Activated CD4-positive, alpha-beta T cell treated with anti-CD3 and anti-CD28 coated beads, Interleukin-10, Interleukin-2, amounts not matched to agents 100 ng/mL and 50 ng/mL, durations not matched to agents 16 hours and 8 hours (primary cell): ENCODE measurements at regions not wholly inside any gene's neighbourhood (a gene's known extent, or its start where the extent isn't known, plus 50 kb on each side); places are given as distances from the start of the nearest gene placed in this dataset.
A peak's percentile ranks its signal among the peaks of the same experiment; 100 is the strongest.
"Not testable (repeated sequence)": the region's sequence is repeated elsewhere in the genome, so short reads cannot be mapped to it uniquely, and the experiment has no call there.

Source experiments
- DNase-seq: peaks from one replicate; pipeline ENCODE4 v3.0.0-alpha.2; 2020

DNA sequence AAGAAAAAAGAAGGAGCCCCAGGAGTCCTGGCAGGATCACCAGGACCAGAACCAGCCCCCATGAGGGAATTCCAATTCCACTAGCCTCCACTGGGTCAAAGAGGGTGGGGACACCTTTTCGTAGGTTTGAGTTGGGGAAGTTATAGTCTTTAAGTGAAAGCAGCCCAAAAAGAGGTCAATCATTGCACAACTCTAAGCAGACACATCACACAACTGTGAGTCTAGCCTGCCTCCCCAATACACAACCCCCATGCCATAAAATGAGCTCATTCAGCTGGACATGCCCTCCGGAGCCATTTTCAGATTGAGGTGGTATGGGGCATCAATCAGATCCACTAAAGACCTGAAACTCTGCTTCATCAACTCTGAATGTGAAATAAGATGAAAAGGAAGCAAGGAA, 179.9 kb downstream of the NPHP4 start:
- DNase-seq = no peak

DNA sequence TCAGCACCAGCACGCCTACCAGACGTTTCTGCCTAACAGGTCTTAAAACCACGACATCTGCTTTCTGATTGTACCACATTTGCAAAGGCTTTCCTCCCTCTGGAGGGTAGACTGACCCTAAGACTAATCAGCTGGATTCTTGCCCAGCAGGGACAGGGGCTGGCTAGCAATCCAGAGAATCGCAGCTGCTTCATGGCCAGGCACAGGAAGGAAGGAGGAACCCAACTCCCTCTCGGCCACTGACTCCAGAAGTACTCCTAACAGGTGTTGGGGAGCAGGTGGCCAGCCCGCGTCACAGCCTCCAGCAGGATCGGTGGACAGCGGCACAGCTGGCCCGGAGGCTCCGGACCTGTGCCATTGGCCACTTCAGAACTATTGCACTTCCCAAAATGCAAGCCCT, 180.8 kb downstream of the NPHP4 start:
- DNase-seq = no peak

DNA sequence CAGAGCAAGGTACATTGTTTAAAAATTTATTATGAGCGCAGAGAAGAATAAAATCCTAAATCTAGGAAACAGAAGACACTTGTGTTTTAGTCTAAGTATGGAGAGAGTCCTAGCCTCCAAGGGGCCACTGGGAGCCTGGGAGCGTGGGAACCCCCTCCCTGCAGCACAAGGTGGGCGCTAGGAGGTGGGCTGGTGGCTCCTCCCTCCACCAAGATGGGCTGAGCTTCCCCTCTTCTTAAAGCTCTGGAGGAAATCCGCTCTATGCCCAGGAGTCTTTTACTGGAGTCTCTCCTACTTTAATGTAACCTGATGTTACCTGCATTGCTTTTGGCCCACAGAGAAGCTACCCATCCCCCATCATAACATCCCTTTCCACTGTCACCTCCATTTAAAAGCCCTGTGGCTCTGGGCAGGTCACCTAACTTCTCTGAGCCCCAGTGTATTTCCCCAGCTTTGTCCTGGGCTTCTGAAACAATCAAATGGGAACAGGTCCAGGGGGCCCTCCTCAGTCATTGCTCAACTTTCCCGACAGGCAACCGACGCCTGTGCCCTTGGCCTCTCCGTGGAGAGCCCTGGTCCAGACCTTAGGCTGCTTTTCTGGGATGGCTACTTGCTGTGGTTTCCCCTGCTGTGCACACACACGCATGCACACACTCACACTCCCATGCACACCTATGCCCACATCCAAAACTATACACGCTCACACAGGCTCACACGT, 181.5 kb downstream of the NPHP4 start:
- no peak for DNase-seq

DNA sequence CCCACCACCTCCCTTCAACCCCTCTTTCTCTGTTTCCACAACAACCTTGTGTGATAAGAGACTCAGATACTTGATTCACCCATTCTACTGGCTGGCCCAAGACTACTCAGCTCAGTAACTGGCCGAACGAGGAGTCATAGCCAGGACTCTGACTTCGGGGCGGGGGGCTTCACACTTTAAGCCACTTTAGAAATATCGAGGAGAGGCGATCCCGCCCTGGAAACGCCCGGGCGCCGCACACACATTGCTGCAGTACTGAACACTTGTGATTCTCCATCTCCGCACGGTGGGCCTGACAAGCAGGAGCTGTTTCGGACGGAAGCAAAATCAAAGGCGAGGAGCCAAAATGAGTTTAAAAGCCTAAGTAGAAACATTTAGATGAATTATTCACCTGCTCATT, 182.1 kb downstream of the NPHP4 start:
- no peak for DNase-seq

DNA sequence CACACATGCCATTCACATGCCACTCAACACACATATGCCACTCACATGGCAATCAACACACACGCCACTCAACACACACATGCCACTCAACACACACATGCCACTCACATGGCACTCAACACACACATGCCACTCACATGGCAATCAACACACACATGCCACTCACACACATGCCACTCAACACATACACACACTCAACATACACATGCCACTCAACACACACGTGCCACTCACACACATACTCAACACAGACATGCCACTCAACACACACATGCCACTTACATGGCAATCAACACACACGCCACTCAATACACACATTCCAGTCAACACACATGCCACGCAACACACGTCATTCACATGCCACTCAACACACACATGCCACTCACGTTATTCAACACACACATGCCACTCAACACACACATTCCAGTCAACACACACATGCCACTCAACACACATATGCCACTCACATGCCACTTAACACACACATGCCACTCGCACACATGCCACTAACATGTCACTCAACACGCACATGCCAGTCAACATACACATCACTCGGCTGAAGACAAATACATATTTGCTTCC, 182.9 kb downstream of the NPHP4 start:
- no peak for DNase-seq

DNA sequence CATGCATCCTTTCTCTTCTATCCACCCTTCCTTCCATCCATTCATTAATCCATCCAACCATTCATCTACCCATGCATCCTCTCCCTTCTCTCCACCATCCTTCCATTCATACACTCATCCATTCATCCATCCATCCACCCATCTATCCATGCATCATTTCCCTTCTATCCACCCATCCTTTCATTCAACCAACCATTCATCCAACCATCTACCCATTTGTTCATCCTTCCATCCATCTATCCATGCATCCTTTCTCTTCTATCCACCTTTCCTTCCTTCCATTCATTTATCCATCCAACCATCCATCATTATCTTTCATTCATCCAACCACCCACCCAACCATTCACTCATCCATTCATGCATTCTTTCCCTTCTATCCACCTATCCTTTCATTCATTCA, 188.4 kb downstream of the NPHP4 start:
- no peak for DNase-seq

DNA sequence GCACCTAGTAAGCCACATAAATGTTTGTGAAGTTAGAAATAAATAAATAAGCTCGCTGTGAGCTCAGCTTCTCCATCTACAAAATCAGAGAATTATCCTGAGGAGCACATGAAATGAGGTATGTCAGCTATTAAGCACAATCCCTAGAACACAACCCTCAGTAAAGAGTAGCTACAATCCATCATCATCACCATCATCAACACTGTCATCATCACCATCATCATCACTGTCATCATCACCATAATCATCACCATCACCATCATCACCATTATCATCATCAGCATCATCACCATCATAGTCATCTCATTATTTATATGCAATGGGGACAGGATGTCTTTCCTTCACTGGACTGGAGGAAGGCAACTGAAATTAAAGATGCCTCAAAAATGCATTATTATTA, 189.6 kb downstream of the NPHP4 start:
- DNase-seq = no peak

DNA sequence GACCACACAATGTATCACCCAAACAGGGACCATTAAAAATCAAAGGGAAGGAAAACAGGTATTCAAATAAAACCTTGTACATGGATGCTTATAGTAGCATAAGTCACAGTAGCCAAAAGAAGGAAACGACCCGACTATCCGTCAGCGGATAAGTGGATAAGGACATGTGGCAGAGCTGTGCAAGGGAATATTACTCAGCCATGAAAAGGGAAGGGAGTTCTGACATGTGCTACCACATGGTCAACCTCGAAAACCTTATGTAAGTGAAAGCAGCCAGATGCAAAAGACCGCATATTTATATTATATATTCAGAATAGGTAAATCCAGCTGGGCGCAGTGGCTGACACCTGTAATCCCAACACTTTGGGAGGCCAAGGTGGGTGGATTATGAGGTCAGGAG, 193.3 kb downstream of the NPHP4 start:
- no peak for DNase-seq

DNA sequence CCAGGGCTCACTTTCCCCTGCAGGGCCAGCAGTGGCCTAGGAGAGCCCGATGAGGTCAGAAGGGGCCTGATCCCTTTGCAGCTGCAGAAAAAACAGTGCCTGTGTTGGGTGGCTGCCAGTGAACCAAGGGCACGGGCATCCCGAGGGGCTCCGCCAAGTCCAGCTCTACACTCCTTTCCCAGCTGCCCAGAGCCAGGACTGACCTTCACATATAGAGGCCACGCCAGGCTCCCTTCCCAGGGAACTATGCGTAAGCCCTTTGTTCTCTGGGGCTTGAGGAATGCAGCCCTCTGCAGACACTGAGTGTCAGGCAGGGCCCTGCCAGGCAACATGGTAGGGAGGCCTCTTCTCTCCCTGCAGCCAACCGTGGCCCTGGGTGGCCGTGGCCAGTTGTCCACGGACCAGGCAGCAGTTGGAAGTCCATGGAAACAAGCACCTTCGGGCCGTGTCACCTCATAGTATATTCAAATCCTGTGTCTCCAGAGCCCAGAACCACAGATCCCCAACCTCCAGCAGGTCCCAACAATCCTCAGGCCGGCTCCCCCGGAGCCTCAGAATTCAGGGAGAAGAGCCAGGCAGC, 194.0 kb downstream of the NPHP4 start:
- no peak for DNase-seq

DNA sequence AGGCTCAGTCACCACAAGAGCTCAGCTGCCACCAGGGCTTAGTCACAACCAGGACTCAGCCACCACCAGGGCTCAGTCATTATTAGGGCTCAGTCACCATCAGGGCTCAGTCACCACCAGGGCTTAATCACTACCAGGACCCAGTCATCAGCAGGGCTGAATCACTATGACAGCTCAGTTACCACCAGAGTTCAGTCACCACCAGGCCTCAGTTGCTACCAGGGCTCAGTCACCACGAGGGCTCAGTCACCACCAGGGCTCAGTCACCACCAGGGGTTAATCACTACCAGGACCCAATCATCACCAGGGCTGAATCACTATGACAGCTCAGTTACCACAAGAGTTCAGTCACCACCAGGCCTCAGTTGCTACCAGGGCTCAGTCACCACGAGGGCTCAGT, 196.2 kb downstream of the NPHP4 start:
- DNase-seq = peak; percentile 2

DNA sequence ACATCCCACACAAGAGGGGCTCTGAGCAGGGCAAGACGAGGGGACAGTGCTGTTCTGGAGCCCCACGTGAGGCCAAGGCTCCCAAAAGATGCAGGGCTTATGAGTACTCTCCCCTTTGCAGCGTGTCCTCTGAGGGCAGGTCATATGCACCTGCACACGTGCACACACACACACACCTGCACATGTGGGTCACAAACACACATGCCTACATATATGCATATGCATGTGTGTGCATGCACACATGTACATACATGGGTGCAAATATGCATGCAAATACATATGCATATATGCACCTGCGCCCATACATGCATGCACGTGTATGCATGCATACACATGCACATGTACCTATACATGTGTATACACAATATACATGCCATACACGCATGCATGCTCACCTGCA, 197.9 kb downstream of the NPHP4 start:
- DNase-seq = no peak

DNA sequence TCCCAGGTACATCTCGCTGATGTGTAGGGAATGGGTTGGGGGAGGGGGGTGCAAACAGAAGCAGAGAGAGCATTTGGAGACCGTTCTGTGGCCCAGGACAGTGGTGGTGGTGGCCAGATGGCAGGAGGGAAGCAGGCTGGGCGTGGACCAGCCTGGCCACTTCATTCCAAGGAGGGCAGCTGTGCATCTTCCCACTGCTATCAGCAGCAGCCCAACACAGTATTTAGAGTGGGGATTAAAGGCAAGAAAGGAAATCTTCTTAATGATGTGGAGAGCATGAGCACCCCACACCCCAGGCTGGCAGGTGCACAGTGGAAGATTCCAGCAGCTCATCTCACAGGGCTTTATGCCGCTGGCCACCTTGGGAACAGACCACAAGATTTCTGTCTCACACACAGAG, 198.7 kb downstream of the NPHP4 start:
- DNase-seq = no peak

DNA sequence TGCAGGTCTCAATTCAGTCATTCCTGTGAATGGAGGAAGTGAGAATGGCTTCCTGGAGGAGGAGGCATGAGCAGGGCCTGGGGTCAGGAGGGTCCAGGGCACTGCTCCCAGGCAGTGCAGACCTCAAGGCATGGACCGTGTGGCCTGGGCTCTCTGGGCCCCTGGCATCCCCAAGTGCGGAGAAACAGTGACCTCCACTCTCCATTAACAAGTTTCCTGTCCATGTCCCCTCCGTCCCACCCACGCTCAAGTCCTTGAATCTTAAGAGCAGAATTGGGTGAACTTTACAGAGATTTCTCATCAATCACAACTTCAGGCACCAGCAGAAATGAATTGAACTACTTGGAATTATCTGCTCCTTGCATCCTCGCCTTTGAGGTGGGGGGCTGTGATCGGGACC, 211.1 kb downstream of the NPHP4 start:
- DNase-seq = no peak

DNA sequence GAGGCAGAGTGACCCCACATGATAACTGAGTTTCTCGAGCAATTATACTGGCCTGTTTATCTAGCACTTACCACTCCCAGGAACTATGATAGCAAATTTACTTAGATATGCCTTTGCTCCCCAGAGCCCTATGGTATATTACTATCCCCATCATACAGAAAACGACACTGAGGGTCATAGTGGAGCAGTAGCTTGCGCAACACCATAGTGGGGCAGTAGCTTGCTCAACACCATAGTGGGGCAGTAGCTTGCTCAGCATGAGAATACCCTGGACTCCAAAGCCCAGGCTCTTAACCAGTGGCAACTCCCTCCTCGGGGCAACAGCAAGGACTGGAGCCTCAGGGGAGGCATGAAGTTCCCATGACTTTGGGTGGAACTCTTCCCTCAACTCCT, 211.9 kb downstream of the NPHP4 start:
- no peak for DNase-seq

DNA sequence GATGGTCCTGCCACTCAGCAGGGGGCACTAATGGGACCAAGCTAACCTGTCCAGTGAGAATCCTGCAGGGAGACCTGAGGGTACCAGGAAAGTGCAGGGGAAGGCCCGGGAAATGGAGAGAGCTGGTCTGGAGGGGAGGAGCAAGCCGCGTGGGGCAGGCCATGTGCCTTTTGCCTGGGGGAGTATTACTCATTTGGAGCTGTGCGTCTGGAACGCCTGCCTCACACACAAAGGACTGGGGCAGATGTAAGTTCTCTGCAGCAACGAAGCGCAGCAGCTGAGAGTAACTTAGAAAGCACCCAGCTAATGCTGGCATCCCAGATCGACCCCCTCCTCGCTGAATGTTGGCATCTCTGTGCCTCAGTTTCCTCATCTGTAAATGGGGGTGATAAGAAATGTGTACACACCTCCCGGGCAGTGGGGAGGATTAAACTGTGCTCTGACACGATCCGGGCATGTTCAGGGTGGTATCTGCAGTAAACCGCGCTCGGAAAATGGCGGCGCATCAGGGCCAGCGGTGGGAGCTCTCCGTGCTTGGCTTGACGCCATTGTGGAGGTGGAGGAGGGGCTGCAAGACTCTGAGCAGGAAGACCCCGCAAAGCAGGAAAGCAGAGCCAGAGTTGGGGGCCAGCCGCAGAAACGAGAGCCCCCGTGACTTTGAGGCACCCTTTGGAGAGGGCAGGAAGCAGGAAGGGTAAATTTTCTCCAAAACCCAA, 212.5 kb downstream of the NPHP4 start:
- no peak for DNase-seq

DNA sequence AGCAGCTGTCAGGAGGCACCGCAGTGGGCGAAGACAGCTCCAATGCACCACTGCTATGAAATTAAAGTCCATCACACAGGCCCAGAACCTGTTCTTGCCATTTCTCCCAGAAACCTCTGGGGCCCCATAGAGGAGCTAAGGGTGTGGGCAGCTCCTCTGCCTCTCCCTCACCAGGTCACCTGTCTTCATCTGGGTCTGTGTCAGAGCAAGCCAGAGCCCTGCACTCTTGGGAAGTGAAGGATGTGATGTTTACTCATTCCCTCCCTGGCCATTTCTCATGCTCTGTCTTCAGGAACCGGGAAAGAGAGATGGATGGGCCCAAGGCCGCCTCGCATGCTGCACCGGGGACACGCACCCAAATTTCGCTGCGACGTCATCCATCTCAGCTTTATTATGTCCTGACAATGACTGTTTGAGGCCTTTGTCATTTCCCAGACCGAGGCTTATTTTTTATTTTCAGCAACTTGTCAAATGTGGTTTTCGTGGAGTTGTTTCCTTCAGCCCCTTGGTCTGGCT, 216.1 kb downstream of the NPHP4 start:
- DNase-seq = no peak

DNA sequence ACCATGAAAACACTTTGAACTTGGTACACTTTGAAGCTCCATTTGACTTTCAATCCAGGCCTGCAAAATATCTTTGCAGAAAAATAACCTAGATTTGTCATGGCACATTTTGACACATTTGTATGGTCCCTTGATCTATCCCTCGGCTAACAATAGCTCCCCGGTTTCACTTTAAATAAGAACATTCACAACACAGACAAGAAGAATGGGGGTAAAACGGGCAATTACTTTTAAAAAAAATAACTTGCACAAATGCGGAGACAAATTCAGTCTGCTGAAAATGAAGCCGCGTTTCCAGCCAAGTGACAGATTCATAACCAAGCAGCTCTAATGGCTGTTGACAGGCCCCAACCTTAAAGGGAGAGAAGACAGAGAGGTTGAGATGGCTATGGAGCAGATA, 218.2 kb downstream of the NPHP4 start:
- DNase-seq = no peak

DNA sequence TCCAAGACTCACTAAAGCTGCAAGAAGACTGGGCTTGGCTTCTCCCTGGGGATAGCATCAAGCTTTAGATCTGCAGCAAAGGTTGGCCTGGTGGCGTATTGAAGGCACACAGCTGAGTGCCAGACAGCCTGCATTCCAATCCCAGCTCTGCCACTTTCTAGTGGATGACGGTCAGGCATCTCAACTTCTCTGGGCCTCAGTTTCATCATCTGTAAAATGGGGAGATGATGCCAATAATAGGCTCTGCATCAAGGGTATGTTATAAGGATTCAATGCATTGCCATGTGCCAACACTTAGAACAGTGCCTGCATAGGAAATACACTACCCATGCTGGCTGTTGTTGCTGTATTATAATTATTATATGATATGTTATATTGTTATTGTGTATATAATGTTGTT, 220.4 kb downstream of the NPHP4 start:
- DNase-seq = no peak

DNA sequence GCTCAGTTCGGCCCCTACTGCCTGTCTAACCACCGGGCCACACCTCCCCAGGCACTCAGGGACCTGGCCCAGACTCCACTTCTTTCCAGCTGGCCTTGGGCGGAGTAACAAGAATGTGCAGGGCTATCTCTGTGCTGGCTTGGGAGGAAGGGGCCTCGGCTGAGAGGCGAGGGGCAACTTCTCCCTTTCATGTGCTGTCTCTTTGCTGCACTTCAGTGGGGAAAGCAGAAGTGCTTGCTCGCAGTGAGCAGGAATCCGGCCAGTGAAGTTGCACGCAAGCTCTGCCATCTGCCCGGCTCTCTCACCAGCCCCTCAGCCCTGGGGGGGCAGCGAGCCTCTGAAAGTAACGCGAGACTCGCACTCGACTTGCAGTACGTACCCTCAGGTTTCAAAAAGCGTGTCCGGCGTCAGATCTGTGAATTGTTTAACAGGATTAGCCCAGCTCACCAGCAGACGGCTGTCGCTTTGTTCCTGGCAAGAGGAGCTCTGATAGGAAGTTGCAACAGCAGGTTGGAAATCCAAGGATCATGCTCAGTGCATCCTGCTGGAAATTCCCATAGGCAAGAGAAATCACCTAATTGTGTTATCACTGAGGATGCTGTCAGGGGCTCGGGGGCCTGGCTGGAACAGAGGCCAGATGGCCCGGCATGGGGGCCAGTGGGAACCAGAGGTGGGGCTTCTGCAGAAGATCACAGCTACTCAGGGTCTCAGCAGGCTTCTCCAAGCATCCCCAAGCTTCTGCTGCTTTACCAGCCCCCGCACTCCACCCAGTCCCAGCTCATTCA, 221.1 kb downstream of the NPHP4 start:
- DNase-seq = no peak

DNA sequence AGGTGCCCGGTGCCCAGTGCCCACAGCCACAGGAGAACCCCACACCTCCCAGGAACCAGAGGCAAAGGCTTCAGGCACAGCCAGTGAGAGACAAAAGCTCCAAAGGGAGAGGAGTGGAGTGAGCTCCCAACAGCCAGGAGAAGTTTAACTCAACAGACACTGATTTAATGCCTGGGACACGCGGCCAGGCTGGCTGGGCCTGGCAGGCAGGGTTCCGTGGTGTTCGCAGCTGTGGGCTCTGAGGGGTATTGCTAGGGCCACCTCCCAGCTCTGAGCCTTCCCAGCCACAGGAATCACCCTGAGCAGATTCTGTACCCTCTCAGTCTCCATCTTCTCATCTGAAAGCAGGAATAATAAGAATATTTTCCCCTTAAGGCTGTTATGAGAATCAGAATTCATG, 222.5 kb downstream of the NPHP4 start:
- DNase-seq = no peak

DNA sequence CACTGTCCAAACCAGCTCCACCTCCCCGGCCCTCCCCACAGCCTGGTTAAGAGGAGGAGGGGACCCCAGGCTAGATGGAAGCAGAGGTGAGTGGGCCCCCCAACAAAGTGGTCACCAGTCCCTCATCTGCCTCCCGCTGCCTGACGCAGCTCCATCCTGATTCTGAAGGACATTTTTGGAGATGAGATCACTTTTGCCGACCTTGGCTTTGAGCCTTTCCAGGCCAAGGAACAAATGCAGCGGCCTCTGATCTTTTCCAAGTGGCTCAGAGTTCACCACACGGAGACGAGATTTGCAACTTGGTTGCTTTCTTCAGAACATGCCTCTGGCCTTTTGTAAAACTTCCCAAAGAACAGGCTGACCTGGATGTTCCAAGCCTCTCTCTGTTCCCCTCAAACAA, 223.1 kb downstream of the NPHP4 start:
- DNase-seq = no peak

DNA sequence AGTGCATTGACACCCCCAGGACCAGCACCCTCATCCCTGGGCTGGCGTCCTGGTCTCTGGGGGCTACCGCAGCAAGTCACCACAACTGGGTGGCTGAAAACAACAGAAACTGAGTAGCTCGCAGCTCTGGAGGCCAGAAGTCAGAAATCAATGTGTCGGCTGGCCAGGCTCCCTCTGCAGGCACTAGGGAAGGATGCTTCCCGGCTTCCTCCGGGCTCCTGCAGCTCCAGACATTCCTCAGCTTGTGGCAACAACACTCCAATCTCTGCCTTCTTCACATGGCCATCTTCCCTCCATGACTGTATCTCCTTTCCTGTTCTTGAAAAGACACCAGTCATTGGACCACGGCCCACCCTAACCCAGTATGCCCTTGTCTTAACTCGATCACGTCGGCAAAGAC, 224.2 kb downstream of the NPHP4 start:
- no peak for DNase-seq

DNA sequence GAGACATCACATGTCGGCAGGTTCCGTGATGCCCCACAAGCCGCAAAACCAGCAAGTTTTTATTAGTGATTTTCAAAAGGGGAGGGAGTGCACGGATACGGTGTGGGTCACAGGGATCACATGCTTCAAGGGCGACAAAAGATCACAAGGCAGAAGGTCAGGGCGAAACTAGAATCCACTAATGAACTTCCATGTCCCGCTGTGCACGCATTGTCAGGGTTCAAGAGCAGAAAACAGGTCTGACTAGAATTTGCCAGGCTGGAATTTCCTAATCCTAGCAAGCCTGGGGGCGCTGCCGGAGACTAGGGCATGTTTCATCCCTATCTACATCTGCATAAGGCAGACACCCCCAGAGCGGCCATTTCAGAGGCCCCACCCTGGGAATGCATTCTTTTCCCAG, 225.2 kb downstream of the NPHP4 start:
- DNase-seq = not testable (repeated sequence)
